Chondrocyte (in vitro differentiated cells): ENCODE measurements at regions not wholly inside any gene's neighbourhood (a gene's known extent, or its start where the extent isn't known, plus 50 kb on each side); places are given as distances from the start of the nearest gene placed in this dataset.

Source experiments
- DNase-seq: peaks from one replicate; pipeline ENCODE4 v3.0.0; 2021; ENCODE audit warnings: mixed read lengths, low spot score
- H3K27ac Mint-ChIP-seq: one replicate; pipeline ENCODE4 v1.8.0; 2021; ENCODE audit warnings: mild to moderate bottlenecking, moderate library complexity, mixed read lengths; ENCODE audit not compliant: unreplicated experiment
- H3K27me3 Mint-ChIP-seq: 2 replicates; pipeline ENCODE4 v1.8.0; 2021; ENCODE audit warnings: low read depth, mixed read lengths
- H3K36me3 Mint-ChIP-seq: 2 replicates; pipeline ENCODE4 v1.8.0; 2021; ENCODE audit warnings: low read depth, mixed read lengths
- H3K4me1 Mint-ChIP-seq: 2 replicates; pipeline ENCODE4 v1.8.0; 2021; ENCODE audit warnings: low read depth, mild to moderate bottlenecking, mixed read lengths
- H3K4me3 Mint-ChIP-seq: one replicate; pipeline ENCODE4 v1.8.0; 2021; ENCODE audit warnings: mild to moderate bottlenecking, moderate library complexity, mixed read lengths; ENCODE audit not compliant: unreplicated experiment
- H3K9me3 Mint-ChIP-seq: 2 replicates; pipeline ENCODE4 v1.8.0; 2021; ENCODE audit warnings: low read depth, mixed read lengths
- CTCF ChIP-seq: fragments of 200-600 bp; sonication (generic); IDR thresholded peaks from 2 replicates; pipeline ENCODE4 v1.5.0; 2021; ENCODE audit warnings: antibody characterized with exemption, mild to moderate bottlenecking, moderate library complexity

GRCh38 chr12:92389466-92389865, 243.8 kb upstream of the BTG1 start:
- Mint-ChIP-seq H3K4me3 (no peak overlapping the region), H3K9me3 (peaks cover 26% of the 10 kb centered on the region), H3K4me1 (peaks cover 6% of the 10 kb centered on the region), H3K36me3 (peaks cover 10% of the 10 kb centered on the region), H3K27ac (no peak overlapping the region), H3K27me3 (no peaks in the 10 kb centered on the region)
- DNase-seq = no peak
- TF ChIP-seq CTCF = no peak

- DNase-seq = no peak
- H3K27me3 Mint-ChIP-seq = no peaks in the 10 kb centered on the region
- H3K4me3 Mint-ChIP-seq = no peak overlapping the region
- TF ChIP-seq CTCF = no peak
- no peaks in the 10 kb centered on the region for H3K9me3 Mint-ChIP-seq
- no peaks in the 10 kb centered on the region for H3K36me3 Mint-ChIP-seq
- H3K4me1 Mint-ChIP-seq = no peaks in the 10 kb centered on the region
- H3K27ac Mint-ChIP-seq = no peak overlapping the region
These were observed 239.7 kb upstream of the BTG1 start for GRCh38 chr12:92385296-92385695.

- no peaks in the 10 kb centered on the region for H3K9me3 Mint-ChIP-seq
- H3K4me3 Mint-ChIP-seq = no peak overlapping the region
- H3K4me1 Mint-ChIP-seq = no peaks in the 10 kb centered on the region
- DNase-seq = no peak
- no peak overlapping the region for H3K27ac Mint-ChIP-seq
- no peaks in the 10 kb centered on the region for H3K36me3 Mint-ChIP-seq
- no peak for TF ChIP-seq CTCF
- no peaks in the 10 kb centered on the region for H3K27me3 Mint-ChIP-seq
These were observed 238.9 kb upstream of the BTG1 start for GRCh38 chr12:92384571-92384970.

GRCh38 chr12:92382383-92382878, 236.8 kb upstream of the BTG1 start:
- H3K36me3 Mint-ChIP-seq = no peaks in the 10 kb centered on the region

GRCh38 chr12:92381856-92382255, 236.2 kb upstream of the BTG1 start:
- no peak for DNase-seq
- Mint-ChIP-seq H3K36me3 (no peaks in the 10 kb centered on the region), H3K4me3 (no peak overlapping the region), H3K9me3 (no peaks in the 10 kb centered on the region), H3K4me1 (no peaks in the 10 kb centered on the region), H3K27ac (no peak overlapping the region), H3K27me3 (no peaks in the 10 kb centered on the region)
- no peak for TF ChIP-seq CTCF

More at GRCh38 chr12:92382383-92382878, 236.8 kb upstream of the BTG1 start:
- Mint-ChIP-seq H3K9me3 (no peaks in the 10 kb centered on the region), H3K27me3 (no peaks in the 10 kb centered on the region), H3K27ac (no peak overlapping the region), H3K4me3 (no peak overlapping the region), H3K4me1 (no peaks in the 10 kb centered on the region)
- TF ChIP-seq CTCF = no peak
- DNase-seq = no peak
